ENCODE measurements at regions not wholly inside any gene's neighbourhood (a gene's known extent, or its start where the extent isn't known, plus 50 kb on each side); places are given as distances from the start of the nearest gene placed in this dataset.

DNA sequence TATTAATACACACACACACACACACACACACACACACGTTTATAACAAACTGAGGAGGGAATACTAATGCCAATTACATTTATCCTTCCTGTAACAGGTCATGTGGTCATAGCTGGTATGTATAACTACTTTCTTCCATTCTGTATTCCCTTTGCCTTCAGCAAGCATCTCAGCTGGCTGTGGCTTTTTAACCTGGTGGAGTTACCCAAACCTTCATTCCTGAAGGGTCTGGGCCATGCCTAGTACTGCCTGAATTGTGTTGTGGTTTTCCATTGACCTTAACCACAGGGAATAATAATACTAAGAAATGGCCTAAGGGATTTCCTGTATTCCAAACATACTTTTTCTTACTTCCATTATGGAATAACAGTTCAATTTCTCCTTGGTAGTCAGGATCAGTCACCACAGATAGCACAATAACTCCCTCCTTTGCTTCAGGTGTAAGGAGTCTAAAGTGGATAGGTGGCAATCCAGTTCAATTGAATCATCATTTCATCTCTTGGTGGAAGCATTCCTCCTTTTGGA lies 222.2 kb upstream of the MEF2C start:
- ATAC-seq = no peak
- TF ChIP-seq, protein P1, sequence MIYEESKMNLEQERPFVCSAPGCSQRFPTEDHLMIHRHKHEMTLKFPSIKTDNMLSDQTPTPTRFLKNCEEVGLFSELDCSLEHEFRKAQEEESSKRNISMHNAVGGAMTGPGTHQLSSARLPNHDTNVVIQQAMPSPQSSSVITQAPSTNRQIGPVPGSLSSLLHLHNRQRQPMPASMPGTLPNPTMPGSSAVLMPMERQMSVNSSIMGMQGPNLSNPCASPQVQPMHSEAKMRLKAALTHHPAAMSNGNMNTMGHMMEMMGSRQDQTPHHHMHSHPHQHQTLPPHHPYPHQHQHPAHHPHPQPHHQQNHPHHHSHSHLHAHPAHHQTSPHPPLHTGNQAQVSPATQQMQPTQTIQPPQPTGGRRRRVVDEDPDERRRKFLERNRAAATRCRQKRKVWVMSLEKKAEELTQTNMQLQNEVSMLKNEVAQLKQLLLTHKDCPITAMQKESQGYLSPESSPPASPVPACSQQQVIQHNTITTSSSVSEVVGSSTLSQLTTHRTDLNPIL (CRISPR knock-in tag; IDR thresholded peaks at IDR 0.05; ENCODE audit: low read depth) = no peak
- no peak for TF ChIP-seq ISL1 (CRISPR knock-in tag; IDR thresholded peaks at IDR 0.05)
- TF ChIP-seq RARB (CRISPR knock-in tag; IDR thresholded peaks at IDR 0.05) = no peak
- no peak for TF ChIP-seq BACH2 (CRISPR knock-in tag; IDR thresholded peaks at IDR 0.05; ENCODE audit: borderline replicate concordance)

DNA sequence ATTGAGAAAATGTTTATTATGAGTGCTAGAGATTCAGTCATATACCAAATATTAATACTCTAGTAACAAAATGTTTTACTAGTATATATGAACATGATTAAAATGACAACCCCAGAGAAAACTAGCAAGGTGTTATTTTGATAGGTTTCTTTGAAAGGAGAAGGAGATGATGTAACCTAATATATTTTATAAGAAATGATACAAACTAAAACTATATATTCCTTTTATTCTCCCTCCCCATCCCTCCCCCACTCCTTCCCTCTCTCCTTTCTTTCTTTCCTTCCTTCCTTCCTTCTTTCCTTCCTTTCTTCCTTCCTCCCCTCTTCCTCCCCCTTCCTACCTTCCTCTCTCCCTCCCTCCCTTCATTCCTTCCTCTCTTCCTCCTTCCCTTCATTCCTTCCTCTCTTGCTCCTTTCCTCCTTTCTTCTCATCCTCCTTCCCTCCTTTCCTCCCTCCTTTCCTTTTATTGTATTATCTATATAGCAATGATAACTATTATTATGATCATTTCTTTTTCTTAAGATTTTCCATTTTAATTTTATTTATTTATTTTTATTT lies 215.3 kb upstream of the MEF2C start:
- no peak for ATAC-seq
- TF ChIP-seq ZFP3 (CRISPR knock-in tag; IDR thresholded peaks at IDR 0.05) = no peak
- no peak for TF ChIP-seq ZNF70 (CRISPR knock-in tag; IDR thresholded peaks at IDR 0.05)
- no peak for TF ChIP-seq PPARA (CRISPR knock-in tag; IDR thresholded peaks at IDR 0.05; ENCODE audit: borderline replicate concordance)
- no peak for TF ChIP-seq TOX (CRISPR knock-in tag; IDR thresholded peaks at IDR 0.05; ENCODE audit: borderline replicate concordance)
- no peak for TF ChIP-seq GLIS3 (CRISPR knock-in tag; IDR thresholded peaks at IDR 0.05)
- TF ChIP-seq, protein P2, sequence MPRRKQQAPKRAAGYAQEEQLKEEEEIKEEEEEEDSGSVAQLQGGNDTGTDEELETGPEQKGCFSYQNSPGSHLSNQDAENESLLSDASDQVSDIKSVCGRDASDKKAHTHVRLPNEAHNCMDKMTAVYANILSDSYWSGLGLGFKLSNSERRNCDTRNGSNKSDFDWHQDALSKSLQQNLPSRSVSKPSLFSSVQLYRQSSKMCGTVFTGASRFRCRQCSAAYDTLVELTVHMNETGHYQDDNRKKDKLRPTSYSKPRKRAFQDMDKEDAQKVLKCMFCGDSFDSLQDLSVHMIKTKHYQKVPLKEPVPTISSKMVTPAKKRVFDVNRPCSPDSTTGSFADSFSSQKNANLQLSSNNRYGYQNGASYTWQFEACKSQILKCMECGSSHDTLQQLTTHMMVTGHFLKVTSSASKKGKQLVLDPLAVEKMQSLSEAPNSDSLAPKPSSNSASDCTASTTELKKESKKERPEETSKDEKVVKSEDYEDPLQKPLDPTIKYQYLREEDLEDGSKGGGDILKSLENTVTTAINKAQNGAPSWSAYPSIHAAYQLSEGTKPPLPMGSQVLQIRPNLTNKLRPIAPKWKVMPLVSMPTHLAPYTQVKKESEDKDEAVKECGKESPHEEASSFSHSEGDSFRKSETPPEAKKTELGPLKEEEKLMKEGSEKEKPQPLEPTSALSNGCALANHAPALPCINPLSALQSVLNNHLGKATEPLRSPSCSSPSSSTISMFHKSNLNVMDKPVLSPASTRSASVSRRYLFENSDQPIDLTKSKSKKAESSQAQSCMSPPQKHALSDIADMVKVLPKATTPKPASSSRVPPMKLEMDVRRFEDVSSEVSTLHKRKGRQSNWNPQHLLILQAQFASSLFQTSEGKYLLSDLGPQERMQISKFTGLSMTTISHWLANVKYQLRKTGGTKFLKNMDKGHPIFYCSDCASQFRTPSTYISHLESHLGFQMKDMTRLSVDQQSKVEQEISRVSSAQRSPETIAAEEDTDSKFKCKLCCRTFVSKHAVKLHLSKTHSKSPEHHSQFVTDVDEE (CRISPR knock-in tag; IDR thresholded peaks at IDR 0.05) = no peak
- TF ChIP-seq ARNTL (CRISPR knock-in tag; IDR thresholded peaks at IDR 0.05; ENCODE audit: borderline replicate concordance, low read depth) = no peak
- no peak for TF ChIP-seq CSDC2 (CRISPR knock-in tag; IDR thresholded peaks at IDR 0.05)
- TF ChIP-seq, protein P1 (CRISPR knock-in tag; IDR thresholded peaks at IDR 0.05; ENCODE audit: low read depth) = no peak
- no peak for TF ChIP-seq ZFP30 (CRISPR knock-in tag; IDR thresholded peaks at IDR 0.05)
- TF ChIP-seq CSRNP3 (CRISPR knock-in tag; IDR thresholded peaks at IDR 0.05) = no peak
- no peak for TF ChIP-seq SNAI2 (CRISPR knock-in tag; IDR thresholded peaks at IDR 0.05)
- TF ChIP-seq POU6F1 (CRISPR knock-in tag; IDR thresholded peaks at IDR 0.05; ENCODE audit: borderline replicate concordance, low read depth) = no peak
- TF ChIP-seq BACH2 (CRISPR knock-in tag; IDR thresholded peaks at IDR 0.05; ENCODE audit: borderline replicate concordance) = no peak
- TF ChIP-seq ZNF8 (CRISPR knock-in tag; IDR thresholded peaks at IDR 0.05) = no peak
- no peak for TF ChIP-seq ZNF565 (CRISPR knock-in tag; conservative IDR thresholded peaks at IDR 0.05; ENCODE audit: low read depth)
- TF ChIP-seq TCF4 (CRISPR knock-in tag; IDR thresholded peaks at IDR 0.05; ENCODE audit: borderline replicate concordance) = no peak

- TF ChIP-seq ZNF565 (CRISPR knock-in tag; conservative IDR thresholded peaks at IDR 0.05; ENCODE audit: low read depth) (no peak), SNAI2 (CRISPR knock-in tag; IDR thresholded peaks at IDR 0.05) (no peak), ZFP30 (CRISPR knock-in tag; IDR thresholded peaks at IDR 0.05) (no peak), ISL1 (CRISPR knock-in tag; IDR thresholded peaks at IDR 0.05) (no peak), BACH2 (CRISPR knock-in tag; IDR thresholded peaks at IDR 0.05; ENCODE audit: borderline replicate concordance) (no peak), TCF4 (CRISPR knock-in tag; IDR thresholded peaks at IDR 0.05; ENCODE audit: borderline replicate concordance) (no peak), PATZ1 (CRISPR knock-in tag; IDR thresholded peaks at IDR 0.05; ENCODE audit: borderline replicate concordance) (no peak), ESRRG (CRISPR knock-in tag; IDR thresholded peaks at IDR 0.05) (no peak), CSRNP3 (CRISPR knock-in tag; IDR thresholded peaks at IDR 0.05) (no peak), ZNF70 (CRISPR knock-in tag; IDR thresholded peaks at IDR 0.05) (no peak), RARB (CRISPR knock-in tag; IDR thresholded peaks at IDR 0.05) (no peak), ZNF8 (CRISPR knock-in tag; IDR thresholded peaks at IDR 0.05) (no peak), GLIS3 (CRISPR knock-in tag; IDR thresholded peaks at IDR 0.05) (no peak)
- TF ChIP-seq, protein P2 (CRISPR knock-in tag; IDR thresholded peaks at IDR 0.05) = no peak
- no peak for ATAC-seq
Observed at GRCh38 chr5:89097103-89097502, 214.1 kb upstream of the MEF2C start.
